Right lobe of liver (tissue), 4 donors: ENCODE measurements at regions not wholly inside any gene's neighbourhood (a gene's known extent, or its start where the extent isn't known, plus 50 kb on each side); places are given as distances from the start of the nearest gene placed in this dataset.
"Not testable (repeated sequence)": the region's sequence is repeated elsewhere in the genome, so short reads cannot be mapped to it uniquely, and the experiment has no call there.

Source experiments
- POLR2A ChIP-seq: fragments of 450-650 bp; IDR thresholded peaks from one replicate; pipeline ENCODE4 v1.6.1; 2017; ENCODE audit warnings: antibody characterized with exemption, mild to moderate bottlenecking
- TF ChIP-seq, protein P1 (sequence below), 4 donors: fragments of 200-600 bp in 3 of 4; fragments of 450-650 bp in 1 of 4; IDR thresholded peaks; one replicate each; pipeline versions ENCODE4 v1.5.1 to v1.8.0; 2016 to 2022; ENCODE audit warnings: antibody characterized with exemption in 4 of 4, mild to moderate bottlenecking in 2 of 4
- donor health status: DM: no; HTN: no; CAD: no.
- donor health status: DM: no; HTN: no; CAD: no.
- donor health status: DM: no; HTN: yes; CAD: no.

DNA sequence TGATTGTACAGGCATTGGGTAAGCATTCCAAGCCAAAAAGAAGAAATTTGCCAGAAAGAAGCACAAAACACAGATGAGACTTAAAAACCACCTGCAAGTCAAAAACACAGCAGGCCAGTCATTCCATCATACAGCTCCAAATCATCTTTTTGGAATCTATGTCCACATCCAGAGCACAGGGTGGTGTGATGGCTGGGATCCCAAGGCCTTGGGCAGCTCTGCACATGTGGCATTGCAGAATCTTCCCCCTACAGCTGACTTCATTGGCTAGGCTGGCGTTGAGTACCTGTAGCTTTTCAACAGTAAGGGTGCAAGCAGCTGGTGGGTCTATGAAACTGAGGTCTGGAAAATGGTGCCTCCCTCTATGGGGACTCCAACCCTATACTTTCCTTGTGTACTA is 236.7 kb downstream of the CWH43 start:
- TF ChIP-seq, protein P1, sequence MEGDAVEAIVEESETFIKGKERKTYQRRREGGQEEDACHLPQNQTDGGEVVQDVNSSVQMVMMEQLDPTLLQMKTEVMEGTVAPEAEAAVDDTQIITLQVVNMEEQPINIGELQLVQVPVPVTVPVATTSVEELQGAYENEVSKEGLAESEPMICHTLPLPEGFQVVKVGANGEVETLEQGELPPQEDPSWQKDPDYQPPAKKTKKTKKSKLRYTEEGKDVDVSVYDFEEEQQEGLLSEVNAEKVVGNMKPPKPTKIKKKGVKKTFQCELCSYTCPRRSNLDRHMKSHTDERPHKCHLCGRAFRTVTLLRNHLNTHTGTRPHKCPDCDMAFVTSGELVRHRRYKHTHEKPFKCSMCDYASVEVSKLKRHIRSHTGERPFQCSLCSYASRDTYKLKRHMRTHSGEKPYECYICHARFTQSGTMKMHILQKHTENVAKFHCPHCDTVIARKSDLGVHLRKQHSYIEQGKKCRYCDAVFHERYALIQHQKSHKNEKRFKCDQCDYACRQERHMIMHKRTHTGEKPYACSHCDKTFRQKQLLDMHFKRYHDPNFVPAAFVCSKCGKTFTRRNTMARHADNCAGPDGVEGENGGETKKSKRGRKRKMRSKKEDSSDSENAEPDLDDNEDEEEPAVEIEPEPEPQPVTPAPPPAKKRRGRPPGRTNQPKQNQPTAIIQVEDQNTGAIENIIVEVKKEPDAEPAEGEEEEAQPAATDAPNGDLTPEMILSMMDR (IDR thresholded peaks at IDR 0.05): not testable (repeated sequence)
- not testable (repeated sequence) for TF ChIP-seq POLR2A
